NCI-H82 treated with DMSO at 0.1 percent for 48 hours (cell line): ENCODE measurements at regions not wholly inside any gene's neighbourhood (a gene's known extent, or its start where the extent isn't known, plus 50 kb on each side); places are given as distances from the start of the nearest gene placed in this dataset.
"Not testable (repeated sequence)": the region's sequence is repeated elsewhere in the genome, so short reads cannot be mapped to it uniquely, and the experiment has no call there.

ENCODE experiments used
- DNase-seq: peaks from one replicate; lab custom pipeline; 2025; ENCODE audit not compliant: unreplicated experiment; lab: John Stamatoyannopoulos, UW

GRCh38 chrX:125503769-125504168, 184.1 kb downstream of the TEX13C start:
- DNase-seq = no peak

DNA sequence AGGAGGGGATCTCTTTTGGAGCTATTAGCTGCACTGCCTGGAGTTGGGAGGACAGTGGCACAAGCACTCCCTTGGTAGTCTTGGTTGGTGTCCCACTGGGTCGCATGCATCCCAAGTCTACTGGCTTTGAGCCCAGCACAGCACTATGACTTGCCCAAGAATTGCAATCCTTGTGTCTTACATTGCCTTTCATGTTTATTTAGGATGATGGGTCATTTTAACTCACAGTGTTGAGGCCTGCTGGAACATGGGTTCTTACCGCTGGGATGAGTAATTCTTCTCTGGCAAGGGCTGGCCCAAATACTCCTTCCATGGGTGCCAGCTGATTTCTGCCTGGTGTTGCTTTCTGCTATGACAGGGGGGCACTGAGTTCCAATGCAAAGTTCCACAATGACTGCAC, 185.5 kb downstream of the TEX13C start:
- no peak for DNase-seq

DNA sequence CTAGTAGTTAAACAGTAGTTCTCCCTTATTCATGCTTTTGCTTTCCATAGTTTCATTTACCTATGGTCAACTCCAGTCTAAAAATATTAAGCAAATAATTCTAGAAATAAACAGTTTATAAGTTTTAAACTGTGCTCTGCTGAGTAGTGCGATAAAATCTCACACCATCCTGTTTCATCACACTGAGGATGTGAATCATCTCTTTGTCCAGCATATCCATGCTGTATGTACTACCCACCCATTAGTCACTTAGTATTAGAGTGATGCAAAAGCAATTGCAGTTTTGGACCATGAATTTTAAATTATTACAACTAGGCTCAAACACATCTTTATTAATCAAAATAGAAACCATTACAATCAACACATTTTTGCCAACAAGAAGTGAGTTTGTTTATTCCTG, 187.4 kb downstream of the TEX13C start:
- DNase-seq = no peak

- DNase-seq = no peak
These were observed 200.4 kb downstream of the TEX13C start for GRCh38 chrX:125520029-125520428.

GRCh38 chrX:125522752-125523151, 203.1 kb downstream of the TEX13C start:
- DNase-seq = no peak

GRCh38 chrX:125532411-125533089, 212.9 kb downstream of the TEX13C start:
- no peak for DNase-seq

- no peak for DNase-seq
These were observed 213.7 kb downstream of the TEX13C start for GRCh38 chrX:125533352-125533751.

GRCh38 chrX:125544031-125544660, 224.5 kb downstream of the TEX13C start:
- DNase-seq = no peak

- no peak for DNase-seq
These were observed 225.2 kb downstream of the TEX13C start for GRCh38 chrX:125544856-125545255.

DNA sequence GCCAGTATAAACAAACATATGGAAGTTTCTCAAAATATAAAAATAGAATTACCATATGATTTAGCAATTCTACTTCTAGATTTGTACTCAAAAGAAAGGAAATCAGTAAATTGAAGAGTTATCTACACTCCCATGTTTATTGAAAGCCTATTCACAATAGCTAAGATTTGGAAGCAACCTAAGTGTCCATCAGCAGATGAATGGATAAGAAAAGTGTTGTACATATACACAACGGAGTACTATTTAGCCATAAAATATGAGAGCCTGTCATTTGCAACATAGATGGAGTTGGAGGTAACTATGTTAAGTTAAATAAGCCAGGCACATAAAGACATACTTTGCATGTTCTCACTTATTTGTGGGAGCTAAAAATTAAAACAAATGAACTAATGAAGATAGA, 257.8 kb downstream of the TEX13C start:
- no peak for DNase-seq

GRCh38 chrX:125604448-125604847, 284.8 kb downstream of the TEX13C start:
- DNase-seq = no peak

DNA sequence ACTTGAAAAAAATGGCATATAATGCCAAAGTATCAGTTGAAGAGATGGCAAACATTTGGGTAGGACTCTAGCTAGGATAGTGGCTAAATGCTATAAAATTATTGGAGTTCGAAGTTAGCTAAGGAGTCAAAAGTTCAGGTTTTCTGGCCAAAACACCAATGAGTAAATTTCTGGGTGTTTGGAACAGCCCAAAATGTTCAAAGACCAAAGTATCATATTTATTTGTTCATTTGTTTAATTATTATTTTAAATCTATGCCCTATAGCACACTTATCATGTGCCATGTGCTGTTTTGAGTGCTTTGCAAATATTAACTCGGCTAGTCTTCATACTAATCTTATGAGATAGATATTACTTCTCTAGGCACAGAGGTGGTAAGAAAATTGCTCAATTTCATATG, 285.5 kb downstream of the TEX13C start:
- DNase-seq = no peak

DNA sequence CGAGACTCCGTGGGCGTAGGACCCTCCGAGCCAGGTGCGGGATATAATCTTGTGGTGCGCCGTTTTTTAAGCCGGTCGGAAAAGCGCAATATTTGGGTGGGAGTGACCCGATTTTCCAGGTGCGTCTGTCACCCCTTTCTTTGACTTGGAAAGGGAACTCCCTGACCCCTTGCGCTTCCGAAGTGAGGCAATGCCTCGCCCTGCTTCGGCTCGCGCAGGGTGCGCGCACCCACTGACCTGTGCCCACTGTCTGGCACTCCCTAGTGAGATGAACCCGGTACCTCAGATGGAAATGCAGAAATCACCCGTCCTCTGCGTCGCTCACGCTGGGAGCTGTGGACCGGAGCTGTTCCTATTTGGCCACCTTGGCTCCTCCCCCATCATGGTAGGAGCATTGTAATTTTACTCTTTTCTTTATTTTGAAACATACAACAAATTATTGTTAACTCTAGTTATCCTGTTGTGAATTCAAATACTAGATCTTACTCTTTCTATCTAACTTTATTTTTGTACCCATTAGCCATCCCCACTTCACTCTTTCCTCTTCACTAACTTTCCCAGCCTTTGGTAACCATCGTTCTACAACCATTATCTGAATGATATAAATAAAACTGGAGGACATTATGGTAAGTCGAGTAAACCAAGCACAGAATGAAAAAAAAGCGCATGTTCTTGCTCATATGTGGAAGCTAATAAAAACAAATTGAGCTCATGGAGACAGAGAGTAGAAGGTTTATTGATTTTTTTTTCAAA, 295.1 kb downstream of the TEX13C start:
- not testable (repeated sequence) for DNase-seq

- DNase-seq = no peak
These were observed 301.3 kb downstream of the TEX13C start for GRCh38 chrX:125620715-125621587.

DNA sequence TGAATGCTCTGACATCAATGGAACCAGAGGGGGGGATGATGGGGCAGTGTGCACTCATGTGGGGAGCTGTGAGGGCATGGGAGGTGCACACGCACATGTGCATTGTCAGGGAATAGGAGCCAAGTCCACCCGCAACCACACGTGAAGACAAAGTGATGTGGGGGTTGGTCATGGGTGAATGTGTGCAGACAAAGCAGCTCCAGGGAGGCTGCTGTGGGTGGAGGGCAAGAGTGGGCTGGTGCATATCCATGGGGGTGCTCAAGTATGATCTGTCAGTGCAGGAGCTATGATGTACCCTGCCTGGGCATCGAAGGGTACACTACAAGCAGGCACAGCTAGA, 301.9 kb downstream of the TEX13C start:
- no peak for DNase-seq

DNA sequence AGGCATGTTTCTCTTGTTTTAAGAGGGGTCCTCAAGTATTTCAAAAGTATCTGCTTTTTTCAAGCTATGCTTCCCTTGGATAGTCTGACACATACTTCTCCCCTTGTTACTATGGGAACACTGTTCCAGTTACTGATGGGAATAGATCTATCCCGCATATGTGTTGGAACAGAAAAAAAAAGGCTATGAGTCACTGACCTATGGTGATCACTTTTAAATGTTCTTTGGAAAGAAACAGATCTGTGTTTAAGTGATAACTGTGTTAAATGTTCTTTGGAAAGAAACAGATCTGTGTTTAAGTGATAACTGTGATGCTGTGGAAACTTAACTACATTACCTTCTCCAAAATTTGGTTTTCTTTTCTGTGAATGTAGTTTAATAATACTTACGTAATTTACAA, 303.2 kb downstream of the TEX13C start:
- DNase-seq = no peak

GRCh38 chrX:125627676-125628075, 308.0 kb downstream of the TEX13C start:
- no peak for DNase-seq

DNA sequence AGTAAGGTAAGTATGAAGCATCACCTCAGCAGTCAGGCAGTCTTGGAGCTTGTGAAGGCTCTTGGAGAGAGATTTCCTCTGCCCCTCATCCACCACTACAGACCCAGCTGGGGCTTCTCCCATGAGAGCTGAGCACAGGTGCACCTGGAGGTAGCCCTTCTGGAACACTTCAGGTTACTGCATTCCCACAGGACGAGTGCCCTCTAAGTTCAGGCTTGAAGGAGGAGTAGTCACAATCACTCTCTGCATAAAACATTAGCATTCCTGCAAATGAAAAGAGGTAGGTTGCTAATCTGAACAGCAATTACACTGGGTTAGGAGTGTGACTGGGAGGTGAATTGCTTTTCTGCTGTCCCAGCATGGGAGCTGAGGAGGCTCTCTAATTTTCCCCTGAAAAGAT, 308.8 kb downstream of the TEX13C start:
- DNase-seq = no peak

DNA sequence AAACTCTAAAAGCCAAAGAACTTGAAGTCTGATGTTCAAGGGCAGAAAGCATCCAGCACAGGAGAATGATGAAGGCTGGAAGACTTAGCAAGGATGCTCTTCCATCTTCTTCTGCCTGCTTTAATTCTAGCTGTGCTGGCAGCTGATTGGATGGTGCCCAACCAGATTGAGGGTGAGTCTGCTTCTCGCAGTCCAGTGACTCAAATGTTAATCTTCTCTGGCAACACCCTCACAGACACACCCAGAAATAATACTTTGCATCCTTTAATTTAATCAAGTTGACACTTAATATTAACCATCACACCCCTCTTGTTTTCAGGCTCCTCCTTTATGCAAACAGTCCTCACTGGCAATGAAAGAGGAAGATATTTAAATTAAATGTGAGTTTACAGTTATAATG, 321.7 kb downstream of the TEX13C start:
- DNase-seq = no peak

GRCh38 chrX:125646195-125646594, 326.5 kb downstream of the TEX13C start:
- no peak for DNase-seq

- DNase-seq = no peak
These were observed 331.8 kb downstream of the TEX13C start for GRCh38 chrX:125651426-125651825.
